RWPE2 (cell line): ENCODE measurements at regions not wholly inside any gene's neighbourhood (a gene's known extent, or its start where the extent isn't known, plus 50 kb on each side); places are given as distances from the start of the nearest gene placed in this dataset.

Experiments used
- ATAC-seq: fragments of 200-7000 bp; cut with Tn5 transposase; 3 replicates; pipeline ENCODE4 v1.9.1; 2021; ENCODE audit warnings: low read depth
- DNase-seq: peaks from one replicate; pipeline ENCODE4 v3.0.0-alpha.2; 2020; ENCODE audit warnings: low spot score
- H3K27ac ChIP-seq: fragments of 450-650 bp; 2 replicates; pipeline ENCODE4 v1.5.1; 2017; ENCODE audit warnings: mild to moderate bottlenecking; ENCODE audit not compliant: poor library complexity, severe bottlenecking
- H3K27me3 ChIP-seq: fragments of 250-450 bp; sonication (Bioruptor Pico); 2 replicates; pipeline ENCODE4 v1.5.1; 2021; ENCODE audit warnings: mild to moderate bottlenecking, moderate library complexity; ENCODE audit not compliant: insufficient read depth, poor library complexity, severe bottlenecking
- H3K36me3 ChIP-seq: fragments of 250-450 bp; sonication (Bioruptor Pico); 2 replicates; pipeline ENCODE4 v1.5.1; 2020; ENCODE audit warnings: low read depth, mild to moderate bottlenecking, moderate library complexity
- H3K4me1 ChIP-seq: fragments of 250-450 bp; sonication (Bioruptor Pico); 2 replicates; pipeline ENCODE4 v1.5.1; 2021; ENCODE audit warnings: mild to moderate bottlenecking, moderate library complexity; ENCODE audit not compliant: insufficient read depth, poor library complexity, severe bottlenecking
- H3K4me3 ChIP-seq: fragments of 250-450 bp; sonication (Bioruptor Pico); 2 replicates; pipeline ENCODE4 v1.5.1; 2021; ENCODE audit warnings: mild to moderate bottlenecking, moderate library complexity; ENCODE audit not compliant: severe bottlenecking
- H3K9me3 ChIP-seq: fragments of 250-450 bp; sonication (Bioruptor Pico); 2 replicates; pipeline ENCODE4 v1.5.1; 2021; ENCODE audit warnings: mild to moderate bottlenecking, moderate library complexity; ENCODE audit not compliant: severe bottlenecking
- TF ChIP-seq, protein P1 (sequence below): fragments of 450-650 bp; IDR thresholded peaks from one replicate; pipeline ENCODE4 v1.5.1; 2017; ENCODE audit warnings: mild to moderate bottlenecking, moderate library complexity; ENCODE audit not compliant: poor library complexity, severe bottlenecking

DNA sequence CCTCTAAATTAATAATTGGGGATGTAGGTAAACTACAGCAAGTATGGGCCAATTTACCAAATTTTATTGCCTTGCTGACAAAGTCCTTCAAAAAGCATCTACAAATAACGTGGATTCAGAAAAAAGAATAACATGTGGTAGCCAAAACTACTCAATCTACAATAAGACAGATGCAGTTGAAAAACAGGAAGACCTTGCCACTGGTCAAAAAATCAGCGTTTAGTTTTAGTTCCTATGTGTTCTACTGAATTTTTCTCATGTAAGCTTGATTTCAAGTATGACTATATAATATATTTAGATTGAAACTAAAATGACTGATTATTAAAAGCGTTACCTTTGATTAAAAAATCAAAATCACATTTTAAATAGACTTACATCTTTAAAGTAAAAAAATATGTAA lies 1317.6 kb downstream of the PCDH9 start:
- TF ChIP-seq, protein P1, sequence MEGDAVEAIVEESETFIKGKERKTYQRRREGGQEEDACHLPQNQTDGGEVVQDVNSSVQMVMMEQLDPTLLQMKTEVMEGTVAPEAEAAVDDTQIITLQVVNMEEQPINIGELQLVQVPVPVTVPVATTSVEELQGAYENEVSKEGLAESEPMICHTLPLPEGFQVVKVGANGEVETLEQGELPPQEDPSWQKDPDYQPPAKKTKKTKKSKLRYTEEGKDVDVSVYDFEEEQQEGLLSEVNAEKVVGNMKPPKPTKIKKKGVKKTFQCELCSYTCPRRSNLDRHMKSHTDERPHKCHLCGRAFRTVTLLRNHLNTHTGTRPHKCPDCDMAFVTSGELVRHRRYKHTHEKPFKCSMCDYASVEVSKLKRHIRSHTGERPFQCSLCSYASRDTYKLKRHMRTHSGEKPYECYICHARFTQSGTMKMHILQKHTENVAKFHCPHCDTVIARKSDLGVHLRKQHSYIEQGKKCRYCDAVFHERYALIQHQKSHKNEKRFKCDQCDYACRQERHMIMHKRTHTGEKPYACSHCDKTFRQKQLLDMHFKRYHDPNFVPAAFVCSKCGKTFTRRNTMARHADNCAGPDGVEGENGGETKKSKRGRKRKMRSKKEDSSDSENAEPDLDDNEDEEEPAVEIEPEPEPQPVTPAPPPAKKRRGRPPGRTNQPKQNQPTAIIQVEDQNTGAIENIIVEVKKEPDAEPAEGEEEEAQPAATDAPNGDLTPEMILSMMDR, result no peak
- H3K4me3 ChIP-seq, result no peak overlapping the region
- H3K27ac ChIP-seq, result peak overlapping the region; percentile 96
- H3K4me1 ChIP-seq, result peaks cover 36% of the 10 kb centered on the region
- H3K27me3 ChIP-seq, result no peaks in the 10 kb centered on the region
- DNase-seq (no peak), ATAC-seq (no peak)
- H3K36me3 ChIP-seq, result no peaks in the 10 kb centered on the region
- H3K9me3 ChIP-seq, result no peaks in the 10 kb centered on the region

DNA sequence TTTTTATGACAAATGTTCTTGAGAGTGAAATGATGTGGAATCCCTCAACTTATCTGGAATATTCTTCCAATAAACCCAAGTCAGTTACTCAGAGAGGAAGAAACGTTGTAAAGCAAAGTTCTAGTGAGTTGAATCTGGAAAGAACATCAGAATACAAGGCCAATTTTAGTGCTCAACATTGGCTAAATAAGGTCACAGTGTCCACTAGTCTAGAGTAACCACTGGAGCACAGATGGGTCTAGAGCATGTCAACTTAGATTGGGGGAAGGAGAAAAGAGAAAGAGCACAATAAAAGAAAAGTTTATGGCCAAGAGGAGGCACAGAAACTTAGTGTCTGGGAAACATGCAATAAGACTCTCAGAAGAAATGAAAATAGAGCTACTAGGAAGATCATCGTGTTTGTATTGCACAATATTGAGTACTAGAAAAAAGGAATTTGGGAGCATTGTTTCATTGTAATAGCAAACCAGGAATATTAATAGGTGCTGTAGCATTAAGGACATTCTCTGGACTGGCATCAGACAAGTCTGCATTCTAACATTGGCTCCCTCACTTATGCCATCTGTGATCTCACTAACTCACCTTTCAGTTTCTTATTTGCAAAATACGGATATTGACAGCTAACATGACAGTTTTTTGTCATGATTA lies 1318.5 kb downstream of the PCDH9 start:
- TF ChIP-seq, protein P1, result no peak
- DNase-seq (no peak), ATAC-seq (no peak)
- H3K27me3 ChIP-seq, result no peaks in the 10 kb centered on the region
- no peaks in the 10 kb centered on the region for H3K36me3 ChIP-seq
- peaks cover 36% of the 10 kb centered on the region for H3K4me1 ChIP-seq
- no peaks in the 10 kb centered on the region for H3K9me3 ChIP-seq
- H3K4me3 ChIP-seq, result no peak overlapping the region
- H3K27ac ChIP-seq, result peak overlapping the region; percentile 96

DNA sequence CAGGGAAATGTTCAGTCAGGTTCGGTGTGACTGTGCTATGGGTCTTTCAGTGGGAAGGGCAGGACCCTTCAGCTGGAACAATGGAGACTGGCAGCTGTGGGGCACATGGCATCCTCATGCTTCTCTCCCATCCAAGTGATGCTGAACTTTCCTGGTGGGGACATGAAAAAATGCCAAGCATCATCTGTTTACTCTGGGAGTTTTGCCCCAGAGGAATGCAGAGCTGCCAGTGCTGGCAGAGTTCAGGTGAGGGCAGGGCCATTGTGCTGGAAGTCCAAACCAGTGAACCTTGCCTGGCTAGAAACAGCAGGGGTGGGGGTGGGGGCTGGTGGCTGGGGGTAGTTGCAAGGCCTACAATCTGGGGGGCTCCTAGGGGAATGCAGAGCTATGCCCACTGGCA lies 1320.6 kb downstream of the PCDH9 start:
- ATAC-seq (no peak), DNase-seq (no peak)
- Histone ChIP-seq H3K27me3 (no peaks in the 10 kb centered on the region), H3K4me3 (no peak overlapping the region), H3K9me3 (no peaks in the 10 kb centered on the region), H3K27ac (no peak overlapping the region), H3K36me3 (no peaks in the 10 kb centered on the region), H3K4me1 (peaks cover 28% of the 10 kb centered on the region)
- TF ChIP-seq, protein P1, result no peak

DNA sequence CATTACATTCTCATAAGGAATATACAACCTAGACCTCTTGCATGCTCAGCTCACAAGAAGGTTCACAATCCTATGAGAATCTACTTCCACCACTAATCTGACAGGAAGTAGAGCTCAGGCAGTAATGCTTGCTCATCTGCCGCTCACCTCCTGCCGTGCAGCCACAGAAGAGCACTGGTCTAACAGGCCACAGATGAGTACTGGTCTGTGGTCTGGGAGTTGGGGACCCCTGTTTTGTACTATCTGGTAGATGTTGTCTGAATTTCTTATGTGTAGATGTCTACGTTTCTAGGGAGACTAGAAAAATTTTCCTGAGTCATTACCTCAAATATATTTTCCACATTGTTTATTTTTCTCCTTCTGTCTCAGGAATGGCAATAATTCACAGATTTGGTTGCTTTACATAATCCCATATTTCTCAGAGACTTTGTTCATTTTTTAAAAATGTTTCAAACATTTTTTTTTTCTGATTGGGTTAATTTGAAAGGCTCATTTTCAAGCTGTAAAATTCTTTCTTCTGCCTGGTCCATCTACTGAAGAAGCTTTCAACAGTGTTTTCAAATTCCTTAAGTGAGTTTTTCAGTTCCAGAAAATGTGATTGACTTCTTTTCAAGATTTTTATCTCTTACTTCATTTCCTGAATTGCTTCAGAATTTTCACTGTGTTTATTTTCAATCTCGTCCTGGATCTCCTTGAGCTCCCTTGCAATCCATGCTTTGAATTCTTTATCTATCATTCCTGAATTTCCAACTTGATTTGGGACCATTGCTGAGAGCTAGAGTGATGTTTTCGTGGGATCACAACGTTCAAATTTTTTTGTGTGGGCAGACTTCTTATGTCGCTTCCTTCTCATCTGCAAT lies 1322.2 kb downstream of the PCDH9 start:
- Histone ChIP-seq H3K9me3 (no peaks in the 10 kb centered on the region), H3K4me1 (peaks cover 14% of the 10 kb centered on the region), H3K4me3 (no peak overlapping the region), H3K27me3 (no peaks in the 10 kb centered on the region), H3K36me3 (no peaks in the 10 kb centered on the region), H3K27ac (no peak overlapping the region)
- no peak for DNase-seq
- TF ChIP-seq, protein P1, result no peak
- no peak for ATAC-seq

DNA sequence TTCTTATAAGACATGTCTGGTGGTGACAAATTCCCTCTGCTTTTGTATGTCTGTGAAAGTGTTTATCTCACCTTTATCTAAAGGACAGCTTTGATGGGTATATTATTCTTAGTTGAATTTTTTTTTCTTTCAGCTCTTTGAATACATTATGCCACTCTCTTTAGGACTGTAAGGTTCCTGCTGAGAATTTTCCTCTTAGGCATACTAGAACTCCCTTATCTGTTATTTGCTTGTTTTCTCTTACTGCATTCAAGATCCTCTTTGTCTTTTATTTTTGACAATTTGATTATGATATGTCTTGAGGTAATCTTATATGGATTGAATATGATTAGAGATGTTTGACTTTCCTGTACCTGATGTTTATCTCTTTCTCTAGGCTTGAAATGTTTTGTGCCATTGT lies 1328.4 kb downstream of the PCDH9 start:
- TF ChIP-seq, protein P1, result no peak
- Histone ChIP-seq H3K27me3 (no peaks in the 10 kb centered on the region), H3K4me1 (no peaks in the 10 kb centered on the region), H3K27ac (no peak overlapping the region), H3K36me3 (no peaks in the 10 kb centered on the region), H3K4me3 (no peak overlapping the region), H3K9me3 (no peaks in the 10 kb centered on the region)
- ATAC-seq (no peak), DNase-seq (no peak)
